Sigmoid colon (tissue), 3 donors: ENCODE measurements at regions not wholly inside any gene's neighbourhood (a gene's known extent, or its start where the extent isn't known, plus 50 kb on each side); places are given as distances from the start of the nearest gene placed in this dataset.

Source experiments
- CTCF ChIP-seq, 4 experiments: fragments of 450-650 bp in 3 of 4; fragments of 200-600 bp in 1 of 4; IDR thresholded peaks; one replicate each; pipeline ENCODE4 v1.5.1; 2016 to 2019; ENCODE audit warnings: antibody characterized with exemption in 4 of 4, mild to moderate bottlenecking in 3 of 4, moderate library complexity in 2 of 4
- POLR2A ChIP-seq, 2 donors: fragments of 450-650 bp; IDR thresholded peaks; one replicate each; pipeline ENCODE4 v1.6.1; 2016; ENCODE audit warnings: antibody characterized with exemption in 2 of 2, mild to moderate bottlenecking in 2 of 2, moderate library complexity in 2 of 2

DNA sequence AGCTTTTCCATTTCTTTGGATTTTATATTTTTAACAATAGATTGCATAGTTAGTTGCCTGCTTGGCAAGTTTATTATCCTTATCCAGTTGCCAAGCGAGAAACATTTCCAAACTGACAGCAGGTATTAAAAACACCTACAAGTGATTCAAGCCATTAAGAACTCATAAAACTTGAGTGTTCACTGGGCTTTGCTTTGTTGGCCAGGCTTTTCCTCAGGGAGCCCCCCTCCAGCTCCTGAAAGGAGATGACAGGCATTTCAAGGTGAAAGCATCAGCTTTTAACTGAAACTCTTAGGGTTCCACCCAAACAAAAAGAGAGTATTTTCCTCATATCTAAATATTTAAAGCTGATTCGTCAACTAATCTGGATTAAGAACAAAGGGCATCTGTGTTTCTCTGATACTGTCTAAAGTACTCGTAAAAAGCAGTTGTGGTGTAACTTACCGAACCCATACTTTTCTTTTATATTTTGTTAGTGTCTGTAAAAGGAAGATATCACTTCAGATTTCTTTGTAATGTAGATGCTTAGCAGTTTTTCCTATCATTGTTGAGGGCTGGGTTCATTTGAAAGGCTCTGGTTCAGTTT lies 363.4 kb downstream of the OTOL1 start:
- TF ChIP-seq CTCF (IDR thresholded peaks at IDR 0.05), result no peak
- TF ChIP-seq POLR2A (IDR thresholded peaks at IDR 0.05), result no peak
